Endothelial cell of umbilical vein (primary cell): ENCODE measurements at regions not wholly inside any gene's neighbourhood (a gene's known extent, or its start where the extent isn't known, plus 50 kb on each side); places are given as distances from the start of the nearest gene placed in this dataset.

ENCODE experiments used
- BruUV-seq: library from RNA; stranded (reverse); fragments of 400-500 nt; replicated peaks from 2 replicates; lab custom pipeline; 2021; lab: Mats Ljungman, UMichigan
- CTCF ChIA-PET: fragments of 300-600, 350-600 bp; sonication (Branson Sonifier 250); formaldehyde crosslinking; loops from one replicate; lab custom pipeline; 2021; ENCODE audit warnings: antibody characterized with exemption, inconsistent platforms; lab: Charles Lee
- POLR2A ChIA-PET: fragments of 300-600, 350-600 bp; sonication (Branson Sonifier 250); formaldehyde crosslinking; loops from one replicate; lab custom pipeline; 2021; ENCODE audit warnings: antibody characterized with exemption, inconsistent platforms; lab: Charles Lee
- DNase-seq: peaks from one replicate; pipeline ENCODE4 v3.0.0-alpha.2; 2011; ENCODE audit warnings: low read depth, low spot score
- FAIRE-seq: peaks from 2 replicates; lab custom pipeline; 2011; peaks lifted over from hg19 to GRCh38; lab: Jason Lieb, UNC
- H2AFZ ChIP-seq: 2 replicates; pipeline ENCODE4 v1.6.0; 2012; ENCODE audit warnings: low read depth, low read length, control low read depth, inconsistent platforms
- H3K27ac ChIP-seq: 2 replicates; pipeline ENCODE4 v1.5.1; 2011; ENCODE audit warnings: low read depth, mild to moderate bottlenecking, control low read depth, low read length, moderate library complexity; ENCODE audit not compliant: insufficient read depth
- H3K27me3 ChIP-seq, 2 experiments: 2 replicates each; pipeline versions ENCODE4 v1.6.0 to v1.6.1; 2011; ENCODE audit warnings: low read length in 2 of 2, mixed read lengths in 1 of 2; ENCODE audit not compliant: control insufficient read depth in 2 of 2, insufficient read depth in 2 of 2
- H3K36me3 ChIP-seq, 2 experiments: 2 replicates in 1 of 2; 3 replicates in 1 of 2; pipeline ENCODE4 v1.5.1; 2011; ENCODE audit warnings: low read length in 2 of 2, mild to moderate bottlenecking in 1 of 2, moderate library complexity in 1 of 2; ENCODE audit not compliant: control insufficient read depth in 2 of 2, insufficient read depth in 2 of 2; ENCODE audit errors: extremely low read depth in 1 of 2
- H3K4me1 ChIP-seq: 3 replicates; pipeline ENCODE4 v1.5.1; 2011; ENCODE audit warnings: mild to moderate bottlenecking, low read length; ENCODE audit not compliant: control insufficient read depth, insufficient read depth; ENCODE audit errors: extremely low read depth
- H3K4me2 ChIP-seq: 2 replicates; pipeline ENCODE4 v1.6.1; 2011; ENCODE audit warnings: low read length, control low read depth, mixed read lengths; ENCODE audit not compliant: insufficient read depth
- H3K4me3 ChIP-seq, 3 experiments: fragments of 200-600 bp in 1 of 3; sonication (generic), shearing (Covaris generic) in 1 of 3; replicated peaks in 1 of 3; 2 replicates each; pipeline ENCODE4 v1.5.1; 2011 to 2016; ENCODE audit warnings: control low read depth in 3 of 3, low read length in 3 of 3, mild to moderate bottlenecking in 2 of 3, inconsistent platforms in 1 of 3, low read depth in 1 of 3, moderate library complexity in 1 of 3; ENCODE audit not compliant: insufficient read depth in 1 of 3
- H3K79me2 ChIP-seq: 2 replicates; pipeline ENCODE4 v1.6.0; 2012; ENCODE audit warnings: low read length, inconsistent platforms; ENCODE audit not compliant: control insufficient read depth, insufficient read depth
- H3K9ac ChIP-seq: replicated peaks from 2 replicates; pipeline ENCODE3; 2011; ENCODE audit warnings: low read length, control low read depth; ENCODE audit not compliant: insufficient read depth; ENCODE audit errors: extremely low read depth
- H3K9me1 ChIP-seq: replicated peaks from 3 replicates; pipeline ENCODE4 v1.6.0; 2011; ENCODE audit warnings: mild to moderate bottlenecking, low read length; ENCODE audit not compliant: control insufficient read depth, insufficient read depth; ENCODE audit errors: extremely low read depth
- H3K9me3 ChIP-seq: replicated peaks from 2 replicates; pipeline ENCODE4 v1.5.1; 2012; ENCODE audit warnings: low read length, inconsistent platforms; ENCODE audit not compliant: control insufficient read depth, insufficient read depth
- H4K20me1 ChIP-seq: replicated peaks from 2 replicates; pipeline ENCODE3; 2011; ENCODE audit warnings: mild to moderate bottlenecking, low read length; ENCODE audit not compliant: control insufficient read depth, insufficient read depth; ENCODE audit errors: extremely low read depth
- EZH2 ChIP-seq: IDR thresholded peaks from 2 replicates; pipeline ENCODE4 v1.6.1; 2012; ENCODE audit warnings: borderline replicate concordance, low read depth, mild to moderate bottlenecking, moderate library complexity, low read length, inconsistent platforms; ENCODE audit not compliant: severe bottlenecking
- FOS ChIP-seq: IDR thresholded peaks from 2 replicates; pipeline ENCODE4 v1.6.1; 2011; ENCODE audit warnings: mild to moderate bottlenecking, low read length, moderate library complexity, borderline replicate concordance; ENCODE audit not compliant: insufficient read depth
- GATA2 ChIP-seq: IDR thresholded peaks from 2 replicates; pipeline ENCODE4 v1.7.0; 2011; ENCODE audit warnings: low read depth, mild to moderate bottlenecking, moderate library complexity, mixed read lengths, low read length; ENCODE audit not compliant: insufficient read length, insufficient read depth
- JUN ChIP-seq: IDR thresholded peaks from 2 replicates; pipeline ENCODE4 v1.6.1; 2011; ENCODE audit warnings: borderline replicate concordance, low read depth; ENCODE audit not compliant: insufficient read length, insufficient read depth
- MYC ChIP-seq: IDR thresholded peaks from one replicate; pipeline ENCODE4 v1.6.1; 2011; ENCODE audit warnings: mild to moderate bottlenecking, low read depth, low read length
- POLR2A ChIP-seq: IDR thresholded peaks from 2 replicates; pipeline ENCODE4 v1.6.1; 2012; ENCODE audit warnings: low read depth, mild to moderate bottlenecking, control low read depth, low read length
- POLR2AphosphoS5 ChIP-seq: IDR thresholded peaks from 2 replicates; pipeline ENCODE4 v1.6.1; 2012; ENCODE audit warnings: low read depth, mild to moderate bottlenecking, control low read depth, low read length, moderate library complexity; ENCODE audit not compliant: insufficient read depth
- dilution Hi-C: fragments of 300-500 bp; cut with MboI; formaldehyde crosslinking; loops from one replicate; pipeline ENCODE4 v1.15.0; 2019; ENCODE audit warnings: low sequenced_read_pairs; ENCODE audit not compliant: extremely low pct_ligation_motif_present
- intact Hi-C: fragments of 100-400 bp; cut with micrococcal nuclease; formaldehyde crosslinking; loops from one replicate; pipeline ENCODE4 v1.10.0; 2022
- TF ChIP-seq, protein P1 (sequence below), 2 donors: IDR thresholded peaks; 1 replicate in 1 of 2; 2 replicates in 1 of 2; pipeline ENCODE4 v1.5.1; 2011; ENCODE audit warnings: low read length in 2 of 2, mild to moderate bottlenecking in 2 of 2, moderate library complexity in 2 of 2, control low read depth in 1 of 2, inconsistent platforms in 1 of 2, low read depth in 1 of 2; ENCODE audit not compliant: insufficient read depth in 1 of 2; ENCODE audit errors: extremely low read depth in 1 of 2
- TF ChIP-seq, protein P2 (sequence below): IDR thresholded peaks from 2 replicates; pipeline ENCODE4 v1.6.1; 2011; ENCODE audit not compliant: insufficient read depth, insufficient read length

GRCh38 chr12:30466093-30466585 lies 229.5 kb downstream of the IPO8 start:
- Histone ChIP-seq H3K27ac (no peak overlapping the region), H3K4me1 (no peaks in the 10 kb centered on the region), H3K27me3 (peaks cover 2 to 9% of the 10 kb centered on the region in 2 experiments), H3K4me2 (no peak overlapping the region), H3K9me1 (no peaks in the 10 kb centered on the region), H3K4me3 (no peak overlapping the region), H3K9me3 (no peaks in the 10 kb centered on the region), H2AFZ (no peak overlapping the region), H4K20me1 (no peaks in the 10 kb centered on the region), H3K79me2 (no peaks in the 10 kb centered on the region), H3K9ac (no peak overlapping the region), H3K36me3 (no peaks in the 10 kb centered on the region)
- no TSS peak for BruUV-seq
- FAIRE-seq: no peak
- no peak for DNase-seq
- dilution Hi-C loops (no loop called here), intact Hi-C loops (no loop called here)
- POLR2A ChIA-PET: no interaction called here
- TF ChIP-seq, protein P1, sequence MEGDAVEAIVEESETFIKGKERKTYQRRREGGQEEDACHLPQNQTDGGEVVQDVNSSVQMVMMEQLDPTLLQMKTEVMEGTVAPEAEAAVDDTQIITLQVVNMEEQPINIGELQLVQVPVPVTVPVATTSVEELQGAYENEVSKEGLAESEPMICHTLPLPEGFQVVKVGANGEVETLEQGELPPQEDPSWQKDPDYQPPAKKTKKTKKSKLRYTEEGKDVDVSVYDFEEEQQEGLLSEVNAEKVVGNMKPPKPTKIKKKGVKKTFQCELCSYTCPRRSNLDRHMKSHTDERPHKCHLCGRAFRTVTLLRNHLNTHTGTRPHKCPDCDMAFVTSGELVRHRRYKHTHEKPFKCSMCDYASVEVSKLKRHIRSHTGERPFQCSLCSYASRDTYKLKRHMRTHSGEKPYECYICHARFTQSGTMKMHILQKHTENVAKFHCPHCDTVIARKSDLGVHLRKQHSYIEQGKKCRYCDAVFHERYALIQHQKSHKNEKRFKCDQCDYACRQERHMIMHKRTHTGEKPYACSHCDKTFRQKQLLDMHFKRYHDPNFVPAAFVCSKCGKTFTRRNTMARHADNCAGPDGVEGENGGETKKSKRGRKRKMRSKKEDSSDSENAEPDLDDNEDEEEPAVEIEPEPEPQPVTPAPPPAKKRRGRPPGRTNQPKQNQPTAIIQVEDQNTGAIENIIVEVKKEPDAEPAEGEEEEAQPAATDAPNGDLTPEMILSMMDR (IDR thresholded peaks at IDR 0.05; ENCODE audit: extremely low read depth in 1 of 2, insufficient read depth in 1 of 2, low read depth in 1 of 2, low read length in 2 of 2): no peak
- no peak for TF ChIP-seq EZH2
- no peak for TF ChIP-seq FOS
- TF ChIP-seq, protein P2, sequence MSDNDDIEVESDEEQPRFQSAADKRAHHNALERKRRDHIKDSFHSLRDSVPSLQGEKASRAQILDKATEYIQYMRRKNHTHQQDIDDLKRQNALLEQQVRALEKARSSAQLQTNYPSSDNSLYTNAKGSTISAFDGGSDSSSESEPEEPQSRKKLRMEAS: no peak
- TF ChIP-seq POLR2AphosphoS5: no peak
- TF ChIP-seq MYC: no peak
- no peak for TF ChIP-seq GATA2
- no peak for TF ChIP-seq POLR2A
- no peak for TF ChIP-seq JUN
- CTCF ChIA-PET: interaction anchor here (1.6 kb wide), 1 partner anchor 9 kb away, joined by 9 read pairs; no protein-coding TSS in a partner anchor
